GM23338 (cell line): ENCODE measurements at regions not wholly inside any gene's neighbourhood (a gene's known extent, or its start where the extent isn't known, plus 50 kb on each side); places are given as distances from the start of the nearest gene placed in this dataset.

Experiments used
- CREB1 ChIP-seq: fragments of 250-450 bp; sonication (Bioruptor Pico); IDR thresholded peaks from 2 replicates; pipeline ENCODE4 v1.5.0; 2020; ENCODE audit warnings: low read depth, mild to moderate bottlenecking, moderate library complexity
- EZH2 ChIP-seq: fragments of 200-600 bp; sonication (generic); IDR thresholded peaks from one replicate; pipeline ENCODE4 v1.8.0; 2017; ENCODE audit warnings: antibody characterized with exemption, mild to moderate bottlenecking, low read depth; ENCODE audit not compliant: unreplicated experiment
- EZH2phosphoT487 ChIP-seq: fragments of 200-600 bp; sonication (generic); IDR thresholded peaks from one replicate; pipeline ENCODE4 v1.8.1; 2018; ENCODE audit warnings: antibody characterized with exemption; ENCODE audit not compliant: unreplicated experiment
- JUNB ChIP-seq: IDR thresholded peaks from one replicate; pipeline ENCODE4 v1.6.1; 2016; ENCODE audit warnings: antibody characterized with exemption; ENCODE audit not compliant: unreplicated experiment
- POLR2AphosphoS5 ChIP-seq: IDR thresholded peaks from 2 replicates; pipeline ENCODE4 v1.6.1; 2016; ENCODE audit warnings: antibody characterized with exemption, low read depth
- REST ChIP-seq: IDR thresholded peaks from one replicate; pipeline ENCODE4 v1.6.1; 2018; ENCODE audit warnings: antibody characterized with exemption; ENCODE audit not compliant: unreplicated experiment
- STAT1 ChIP-seq: IDR thresholded peaks from one replicate; pipeline ENCODE4 v1.6.1; 2016; ENCODE audit warnings: antibody characterized with exemption; ENCODE audit not compliant: unreplicated experiment
- ZNF114 ChIP-seq: fragments of 250-450 bp; sonication (Bioruptor Pico); IDR thresholded peaks from 2 replicates; pipeline ENCODE4 v1.5.0; 2020; ENCODE audit warnings: mild to moderate bottlenecking, moderate library complexity
- ZNF331 ChIP-seq: fragments of 250-450 bp; sonication (Bioruptor Pico); IDR thresholded peaks from 2 replicates; pipeline ENCODE4 v1.5.0; 2020; ENCODE audit warnings: low read depth, mild to moderate bottlenecking, moderate library complexity
- TF ChIP-seq, protein P1 (sequence below), 2 experiments: fragments of 200-600 bp in 1 of 2; sonication (generic) in 1 of 2; conservative IDR thresholded peaks; 2 replicates each; pipeline versions ENCODE4 v1.5.1 to v1.6.1; 2016 to 2017; ENCODE audit warnings: antibody characterized with exemption in 2 of 2, low read depth in 2 of 2, mild to moderate bottlenecking in 2 of 2, moderate library complexity in 1 of 2

GRCh38 chr13:54263868-54264267, 1235.3 kb downstream of the OLFM4 start:
- TF ChIP-seq, protein P1, sequence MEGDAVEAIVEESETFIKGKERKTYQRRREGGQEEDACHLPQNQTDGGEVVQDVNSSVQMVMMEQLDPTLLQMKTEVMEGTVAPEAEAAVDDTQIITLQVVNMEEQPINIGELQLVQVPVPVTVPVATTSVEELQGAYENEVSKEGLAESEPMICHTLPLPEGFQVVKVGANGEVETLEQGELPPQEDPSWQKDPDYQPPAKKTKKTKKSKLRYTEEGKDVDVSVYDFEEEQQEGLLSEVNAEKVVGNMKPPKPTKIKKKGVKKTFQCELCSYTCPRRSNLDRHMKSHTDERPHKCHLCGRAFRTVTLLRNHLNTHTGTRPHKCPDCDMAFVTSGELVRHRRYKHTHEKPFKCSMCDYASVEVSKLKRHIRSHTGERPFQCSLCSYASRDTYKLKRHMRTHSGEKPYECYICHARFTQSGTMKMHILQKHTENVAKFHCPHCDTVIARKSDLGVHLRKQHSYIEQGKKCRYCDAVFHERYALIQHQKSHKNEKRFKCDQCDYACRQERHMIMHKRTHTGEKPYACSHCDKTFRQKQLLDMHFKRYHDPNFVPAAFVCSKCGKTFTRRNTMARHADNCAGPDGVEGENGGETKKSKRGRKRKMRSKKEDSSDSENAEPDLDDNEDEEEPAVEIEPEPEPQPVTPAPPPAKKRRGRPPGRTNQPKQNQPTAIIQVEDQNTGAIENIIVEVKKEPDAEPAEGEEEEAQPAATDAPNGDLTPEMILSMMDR (conservative IDR thresholded peaks at IDR 0.05; ENCODE audit: low read depth in 2 of 2) = no peak
- no peak for TF ChIP-seq EZH2
- no peak for TF ChIP-seq CREB1 (CRISPR knock-in tag)
- no peak for TF ChIP-seq POLR2AphosphoS5
- TF ChIP-seq EZH2phosphoT487 = no peak
- no peak for TF ChIP-seq REST
- TF ChIP-seq JUNB = no peak
- TF ChIP-seq ZNF114 = no peak
- no peak for TF ChIP-seq STAT1
- no peak for TF ChIP-seq ZNF331 (CRISPR knock-in tag)
